ENCODE measurements at regions not wholly inside any gene's neighbourhood (a gene's known extent, or its start where the extent isn't known, plus 50 kb on each side); places are given as distances from the start of the nearest gene placed in this dataset.

- H3K4me3 ChIP-seq (ENCODE audit: low read length), result no peak overlapping the region
- DNase-seq (ENCODE audit: low read depth), result no peak
These were observed 880.3 kb downstream of the RPA4 start for GRCh38 chrX:97763981-97764380.

GRCh38 chrX:97766501-97767095 is 882.9 kb downstream of the RPA4 start:
- Histone ChIP-seq H3K4me1 (ENCODE audit: control insufficient read depth, insufficient read depth, low read length) (no peaks in the 10 kb centered on the region), H3K4me3 (ENCODE audit: low read length) (no peak overlapping the region), H3K9ac (ENCODE audit: low read length) (no peak overlapping the region), H3K9me3 (ENCODE audit: control insufficient read depth, low read length) (no peaks in the 10 kb centered on the region), H3K27me3 (replicated peaks; ENCODE audit: control insufficient read depth, insufficient read depth, low read length) (no peaks in the 10 kb centered on the region), H3K36me3 (ENCODE audit: control insufficient read depth, insufficient read depth, low read length, severe bottlenecking) (no peaks in the 10 kb centered on the region)
- no peak for DNase-seq (ENCODE audit: low read depth)

More at GRCh38 chrX:97763981-97764380, 880.3 kb downstream of the RPA4 start:
- Histone ChIP-seq H3K9ac (ENCODE audit: low read length) (no peak overlapping the region), H3K9me3 (ENCODE audit: control insufficient read depth, low read length) (no peaks in the 10 kb centered on the region), H3K36me3 (ENCODE audit: control insufficient read depth, insufficient read depth, low read length, severe bottlenecking) (no peaks in the 10 kb centered on the region), H3K27me3 (replicated peaks; ENCODE audit: control insufficient read depth, insufficient read depth, low read length) (no peaks in the 10 kb centered on the region), H3K4me1 (ENCODE audit: control insufficient read depth, insufficient read depth, low read length) (no peaks in the 10 kb centered on the region)

- Histone ChIP-seq H3K9ac (ENCODE audit: low read length) (no peak overlapping the region), H3K9me3 (ENCODE audit: control insufficient read depth, low read length) (peaks cover 3% of the 10 kb centered on the region), H3K27me3 (replicated peaks; ENCODE audit: control insufficient read depth, insufficient read depth, low read length) (no peaks in the 10 kb centered on the region), H3K4me3 (ENCODE audit: low read length) (no peak overlapping the region), H3K4me1 (ENCODE audit: control insufficient read depth, insufficient read depth, low read length) (no peaks in the 10 kb centered on the region), H3K36me3 (ENCODE audit: control insufficient read depth, insufficient read depth, low read length, severe bottlenecking) (no peaks in the 10 kb centered on the region)
- no peak for DNase-seq (ENCODE audit: low read depth)
These were observed 903.6 kb downstream of the RPA4 start for GRCh38 chrX:97787311-97787710.

GRCh38 chrX:97787849-97788248 is 904.1 kb downstream of the RPA4 start:
- Histone ChIP-seq H3K27me3 (replicated peaks; ENCODE audit: control insufficient read depth, insufficient read depth, low read length) (no peaks in the 10 kb centered on the region), H3K9ac (ENCODE audit: low read length) (no peak overlapping the region), H3K4me1 (ENCODE audit: control insufficient read depth, insufficient read depth, low read length) (no peaks in the 10 kb centered on the region), H3K9me3 (ENCODE audit: control insufficient read depth, low read length) (peaks cover 3% of the 10 kb centered on the region), H3K4me3 (ENCODE audit: low read length) (no peak overlapping the region), H3K36me3 (ENCODE audit: control insufficient read depth, insufficient read depth, low read length, severe bottlenecking) (no peaks in the 10 kb centered on the region)
- DNase-seq (ENCODE audit: low read depth), result no peak

- DNase-seq (ENCODE audit: low read depth), result no peak
- Histone ChIP-seq H3K4me1 (ENCODE audit: control insufficient read depth, insufficient read depth, low read length) (no peaks in the 10 kb centered on the region), H3K4me3 (ENCODE audit: low read length) (no peak overlapping the region), H3K27me3 (replicated peaks; ENCODE audit: control insufficient read depth, insufficient read depth, low read length) (peaks cover 10% of the 10 kb centered on the region), H3K36me3 (ENCODE audit: control insufficient read depth, insufficient read depth, low read length, severe bottlenecking) (no peaks in the 10 kb centered on the region), H3K9me3 (ENCODE audit: control insufficient read depth, low read length) (no peaks in the 10 kb centered on the region), H3K9ac (ENCODE audit: low read length) (no peak overlapping the region)
These were observed 907.1 kb downstream of the RPA4 start for GRCh38 chrX:97790850-97791249.

- Histone ChIP-seq H3K9me3 (ENCODE audit: control insufficient read depth, low read length) (no peaks in the 10 kb centered on the region), H3K9ac (ENCODE audit: low read length) (no peak overlapping the region), H3K27me3 (replicated peaks; ENCODE audit: control insufficient read depth, insufficient read depth, low read length) (peaks cover 10% of the 10 kb centered on the region), H3K4me3 (ENCODE audit: low read length) (no peak overlapping the region), H3K4me1 (ENCODE audit: control insufficient read depth, insufficient read depth, low read length) (no peaks in the 10 kb centered on the region), H3K36me3 (ENCODE audit: control insufficient read depth, insufficient read depth, low read length, severe bottlenecking) (no peaks in the 10 kb centered on the region)
- DNase-seq (ENCODE audit: low read depth), result no peak
These were observed 913.4 kb downstream of the RPA4 start for GRCh38 chrX:97797076-97797475.

GRCh38 chrX:97806238-97806637 is 922.5 kb downstream of the RPA4 start:
- H3K4me1 ChIP-seq (ENCODE audit: control insufficient read depth, insufficient read depth, low read length), result no peaks in the 10 kb centered on the region
- no peak overlapping the region for H3K4me3 ChIP-seq (ENCODE audit: low read length)
- no peaks in the 10 kb centered on the region for H3K9me3 ChIP-seq (ENCODE audit: control insufficient read depth, low read length)
- no peaks in the 10 kb centered on the region for H3K36me3 ChIP-seq (ENCODE audit: control insufficient read depth, insufficient read depth, low read length, severe bottlenecking)
- no peak overlapping the region for H3K9ac ChIP-seq (ENCODE audit: low read length)
- no peak for DNase-seq (ENCODE audit: low read depth)
- H3K27me3 ChIP-seq (replicated peaks; ENCODE audit: control insufficient read depth, insufficient read depth, low read length), result no peaks in the 10 kb centered on the region

GRCh38 chrX:97806946-97807345 is 923.2 kb downstream of the RPA4 start:
- Histone ChIP-seq H3K9ac (ENCODE audit: low read length) (no peak overlapping the region), H3K27me3 (replicated peaks; ENCODE audit: control insufficient read depth, insufficient read depth, low read length) (no peaks in the 10 kb centered on the region), H3K9me3 (ENCODE audit: control insufficient read depth, low read length) (no peaks in the 10 kb centered on the region), H3K4me3 (ENCODE audit: low read length) (no peak overlapping the region), H3K36me3 (ENCODE audit: control insufficient read depth, insufficient read depth, low read length, severe bottlenecking) (no peaks in the 10 kb centered on the region), H3K4me1 (ENCODE audit: control insufficient read depth, insufficient read depth, low read length) (no peaks in the 10 kb centered on the region)
- DNase-seq (ENCODE audit: low read depth), result no peak

GRCh38 chrX:97820170-97820569 is 936.5 kb downstream of the RPA4 start:
- Histone ChIP-seq H3K36me3 (ENCODE audit: control insufficient read depth, insufficient read depth, low read length, severe bottlenecking) (no peaks in the 10 kb centered on the region), H3K4me3 (ENCODE audit: low read length) (no peak overlapping the region), H3K27me3 (replicated peaks; ENCODE audit: control insufficient read depth, insufficient read depth, low read length) (peaks cover 25% of the 10 kb centered on the region), H3K4me1 (ENCODE audit: control insufficient read depth, insufficient read depth, low read length) (no peaks in the 10 kb centered on the region), H3K9me3 (ENCODE audit: control insufficient read depth, low read length) (peaks cover 13% of the 10 kb centered on the region), H3K9ac (ENCODE audit: low read length) (no peak overlapping the region)
- DNase-seq (ENCODE audit: low read depth), result no peak

GRCh38 chrX:97828471-97828870 is 944.8 kb downstream of the RPA4 start:
- no peaks in the 10 kb centered on the region for H3K9me3 ChIP-seq (ENCODE audit: control insufficient read depth, low read length)
- no peak for DNase-seq (ENCODE audit: low read depth)
- H3K4me1 ChIP-seq (ENCODE audit: control insufficient read depth, insufficient read depth, low read length), result no peaks in the 10 kb centered on the region
- no peak overlapping the region for H3K4me3 ChIP-seq (ENCODE audit: low read length)
- H3K9ac ChIP-seq (ENCODE audit: low read length), result no peak overlapping the region
- no peaks in the 10 kb centered on the region for H3K36me3 ChIP-seq (ENCODE audit: control insufficient read depth, insufficient read depth, low read length, severe bottlenecking)
- peaks cover 17% of the 10 kb centered on the region for H3K27me3 ChIP-seq (replicated peaks; ENCODE audit: control insufficient read depth, insufficient read depth, low read length)

- Histone ChIP-seq H3K9ac (ENCODE audit: low read length) (no peak overlapping the region), H3K9me3 (ENCODE audit: control insufficient read depth, low read length) (no peaks in the 10 kb centered on the region), H3K4me1 (ENCODE audit: control insufficient read depth, insufficient read depth, low read length) (no peaks in the 10 kb centered on the region), H3K36me3 (ENCODE audit: control insufficient read depth, insufficient read depth, low read length, severe bottlenecking) (no peaks in the 10 kb centered on the region), H3K27me3 (replicated peaks; ENCODE audit: control insufficient read depth, insufficient read depth, low read length) (peaks cover 9% of the 10 kb centered on the region), H3K4me3 (ENCODE audit: low read length) (no peak overlapping the region)
- no peak for DNase-seq (ENCODE audit: low read depth)
These were observed 952.3 kb downstream of the RPA4 start for GRCh38 chrX:97835969-97836368.

GRCh38 chrX:97841544-97842179 is 958.0 kb downstream of the RPA4 start:
- Histone ChIP-seq H3K36me3 (ENCODE audit: control insufficient read depth, insufficient read depth, low read length, severe bottlenecking) (no peaks in the 10 kb centered on the region), H3K9me3 (ENCODE audit: control insufficient read depth, low read length) (no peaks in the 10 kb centered on the region), H3K4me1 (ENCODE audit: control insufficient read depth, insufficient read depth, low read length) (no peaks in the 10 kb centered on the region), H3K9ac (ENCODE audit: low read length) (no peak overlapping the region), H3K27me3 (replicated peaks; ENCODE audit: control insufficient read depth, insufficient read depth, low read length) (no peaks in the 10 kb centered on the region), H3K4me3 (ENCODE audit: low read length) (no peak overlapping the region)
- no peak for DNase-seq (ENCODE audit: low read depth)

All from adipocyte (in vitro differentiated cells).